PC-3 (cell line): ENCODE measurements at regions not wholly inside any gene's neighbourhood (a gene's known extent, or its start where the extent isn't known, plus 50 kb on each side); places are given as distances from the start of the nearest gene placed in this dataset.
"Not testable (repeated sequence)": the region's sequence is repeated elsewhere in the genome, so short reads cannot be mapped to it uniquely, and the experiment has no call there.

ENCODE experiments used
- ATAC-seq: fragments of 200-7000 bp; cut with Tn5 transposase; 2 replicates; pipeline ENCODE4 v1.9.1; 2020; ENCODE audit warnings: mild to moderate bottlenecking, moderate library complexity
- BruUV-seq: library from RNA; stranded (reverse); fragments of 400-500 nt; replicated peaks from 2 replicates; lab custom pipeline; 2021; lab: Mats Ljungman, UMichigan
- CTCF ChIA-PET: fragments of 300-600 bp; sonication (Branson Sonifier 250); formaldehyde crosslinking; loops from one replicate; lab custom pipeline; 2022; ENCODE audit warnings: antibody characterized with exemption; lab: Charles Lee
- POLR2A ChIA-PET: fragments of 300-600 bp; sonication (Branson Sonifier 250); formaldehyde crosslinking; loops from one replicate; lab custom pipeline; 2022; ENCODE audit warnings: antibody characterized with exemption; ENCODE audit not compliant: unreplicated experiment; lab: Charles Lee
- DNase-seq: peaks from one replicate; pipeline ENCODE4 v3.0.0-alpha.2; 2015
- H2AFZ ChIP-seq: fragments of 300-600 bp; sonication (generic); 2 replicates; pipeline ENCODE4 v1.6.0; 2016; ENCODE audit warnings: antibody characterized with exemption, low read length
- H3F3A ChIP-seq: fragments of 300-600 bp; sonication (generic); one replicate; pipeline ENCODE4 v1.6.0; 2017; ENCODE audit warnings: antibody characterized with exemption, low read length, control low read depth, mild to moderate bottlenecking; ENCODE audit not compliant: unreplicated experiment
- H3K27ac ChIP-seq: fragments of 300-600 bp; sonication (generic); 2 replicates; pipeline ENCODE4 v1.5.1; 2016; ENCODE audit warnings: mild to moderate bottlenecking, low read length
- H3K27me3 ChIP-seq: fragments of 300-600 bp; sonication (generic); 2 replicates; pipeline ENCODE4 v1.6.1; 2016; ENCODE audit warnings: low read length, mixed read lengths
- H3K36me3 ChIP-seq: fragments of 300-600 bp; sonication (generic); 2 replicates; pipeline ENCODE4 v1.6.1; 2016; ENCODE audit warnings: low read depth, mixed run types, low read length, mixed read lengths
- H3K4me1 ChIP-seq: fragments of 300-600 bp; sonication (generic); 2 replicates; pipeline ENCODE4 v1.5.1; 2016; ENCODE audit warnings: low read length; ENCODE audit not compliant: insufficient read depth
- H3K4me2 ChIP-seq: fragments of 300-600 bp; sonication (generic); 2 replicates; pipeline ENCODE4 v1.6.0; 2016; ENCODE audit warnings: low read length
- H3K4me3 ChIP-seq: fragments of 300-600 bp; sonication (generic); 2 replicates; pipeline ENCODE4 v1.5.1; 2016; ENCODE audit warnings: mild to moderate bottlenecking, low read length, mixed read lengths
- H3K79me2 ChIP-seq: fragments of 300-600 bp; sonication (generic); 2 replicates; pipeline ENCODE4 v1.6.1; 2017; ENCODE audit warnings: low read length, mixed read lengths
- H3K9ac ChIP-seq: fragments of 300-600 bp; sonication (generic); 2 replicates; pipeline ENCODE4 v1.6.0; 2016; ENCODE audit warnings: mild to moderate bottlenecking, low read length
- H3K9me2 ChIP-seq: fragments of 300-600 bp; sonication (generic); replicated peaks from 2 replicates; pipeline ENCODE4 v1.6.1; 2016; ENCODE audit warnings: mixed run types, low read length, mixed read lengths
- H3K9me3 ChIP-seq: fragments of 300-600 bp; sonication (generic); 2 replicates; pipeline ENCODE4 v1.6.1; 2016; ENCODE audit warnings: low read length, mixed read lengths
- H4K20me1 ChIP-seq: fragments of 300-600 bp; sonication (generic); 2 replicates; pipeline ENCODE4 v1.6.1; 2016; ENCODE audit warnings: low read length, mixed read lengths
- EZH2 ChIP-seq: fragments of 300-600 bp; sonication (generic); IDR thresholded peaks from one replicate; pipeline ENCODE4 v1.6.1; 2017; ENCODE audit warnings: antibody characterized with exemption, mild to moderate bottlenecking, low read length; ENCODE audit not compliant: unreplicated experiment
- EZH2phosphoT487 ChIP-seq: fragments of 300-600 bp; sonication (generic); IDR thresholded peaks from 2 replicates; pipeline ENCODE4 v1.6.1; 2018; ENCODE audit warnings: mild to moderate bottlenecking, antibody characterized with exemption, low read length, borderline replicate concordance
- intact Hi-C: fragments of 100-400 bp; cut with micrococcal nuclease; formaldehyde crosslinking; loops from 2 replicates; pipeline ENCODE4 v1.9.0; 2023
- TF ChIP-seq, protein P1 (sequence below): fragments of 300-600 bp; sonication (generic); conservative IDR thresholded peaks from 2 replicates; pipeline ENCODE4 v1.5.1; 2017; ENCODE audit warnings: antibody characterized with exemption, low read depth, mild to moderate bottlenecking, low read length

DNA sequence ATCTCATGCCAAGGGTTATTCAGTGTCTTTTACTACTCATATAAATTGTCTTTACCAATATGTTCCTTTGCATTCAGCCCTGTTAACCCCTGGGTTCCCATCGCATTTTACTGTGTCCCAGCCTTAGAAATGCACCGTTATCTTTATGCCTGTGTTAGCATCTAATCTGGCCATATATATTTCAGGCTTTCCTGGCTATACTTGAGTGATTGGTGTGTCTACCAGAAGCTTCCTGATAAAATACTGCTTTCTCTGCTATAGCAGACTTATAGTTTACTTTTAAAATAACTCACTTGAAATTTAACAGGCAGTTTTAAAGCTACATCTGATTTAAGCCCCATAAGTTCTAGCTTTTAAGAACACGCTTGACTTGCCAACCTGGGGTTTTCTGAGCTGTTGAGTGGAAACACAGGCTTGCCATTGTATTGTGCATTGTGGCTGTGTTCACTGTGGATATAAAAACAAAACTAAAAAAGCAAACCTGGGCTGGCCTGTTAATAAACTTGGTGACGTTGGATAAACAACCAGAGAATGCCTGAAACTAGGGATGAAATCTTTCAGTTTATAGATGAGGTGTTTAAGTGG lies 185.3 kb upstream of the TAPT1 start:
- no peaks in the 10 kb centered on the region for H3F3A ChIP-seq
- ATAC-seq (no peak), DNase-seq (no peak)
- no peaks in the 10 kb centered on the region for H3K9me3 ChIP-seq
- H3K9ac ChIP-seq: no peak overlapping the region
- H3K4me2 ChIP-seq: no peak overlapping the region
- TF ChIP-seq, protein P1, sequence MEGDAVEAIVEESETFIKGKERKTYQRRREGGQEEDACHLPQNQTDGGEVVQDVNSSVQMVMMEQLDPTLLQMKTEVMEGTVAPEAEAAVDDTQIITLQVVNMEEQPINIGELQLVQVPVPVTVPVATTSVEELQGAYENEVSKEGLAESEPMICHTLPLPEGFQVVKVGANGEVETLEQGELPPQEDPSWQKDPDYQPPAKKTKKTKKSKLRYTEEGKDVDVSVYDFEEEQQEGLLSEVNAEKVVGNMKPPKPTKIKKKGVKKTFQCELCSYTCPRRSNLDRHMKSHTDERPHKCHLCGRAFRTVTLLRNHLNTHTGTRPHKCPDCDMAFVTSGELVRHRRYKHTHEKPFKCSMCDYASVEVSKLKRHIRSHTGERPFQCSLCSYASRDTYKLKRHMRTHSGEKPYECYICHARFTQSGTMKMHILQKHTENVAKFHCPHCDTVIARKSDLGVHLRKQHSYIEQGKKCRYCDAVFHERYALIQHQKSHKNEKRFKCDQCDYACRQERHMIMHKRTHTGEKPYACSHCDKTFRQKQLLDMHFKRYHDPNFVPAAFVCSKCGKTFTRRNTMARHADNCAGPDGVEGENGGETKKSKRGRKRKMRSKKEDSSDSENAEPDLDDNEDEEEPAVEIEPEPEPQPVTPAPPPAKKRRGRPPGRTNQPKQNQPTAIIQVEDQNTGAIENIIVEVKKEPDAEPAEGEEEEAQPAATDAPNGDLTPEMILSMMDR: no peak
- TF ChIP-seq EZH2 (no peak), EZH2phosphoT487 (no peak)
- H3K79me2 ChIP-seq: no peaks in the 10 kb centered on the region
- H3K9me2 ChIP-seq: no peaks in the 10 kb centered on the region
- ChIA-PET POLR2A (no interaction called here), CTCF (no interaction called here)
- BruUV-seq: no TSS peak
- H4K20me1 ChIP-seq: no peaks in the 10 kb centered on the region
- H3K36me3 ChIP-seq: no peaks in the 10 kb centered on the region
- intact Hi-C loops: no loop called here
- H3K4me1 ChIP-seq: no peaks in the 10 kb centered on the region
- H3K27ac ChIP-seq: no peak overlapping the region
- no peaks in the 10 kb centered on the region for H3K27me3 ChIP-seq
- no peak overlapping the region for H3K4me3 ChIP-seq
- no peak overlapping the region for H2AFZ ChIP-seq

DNA sequence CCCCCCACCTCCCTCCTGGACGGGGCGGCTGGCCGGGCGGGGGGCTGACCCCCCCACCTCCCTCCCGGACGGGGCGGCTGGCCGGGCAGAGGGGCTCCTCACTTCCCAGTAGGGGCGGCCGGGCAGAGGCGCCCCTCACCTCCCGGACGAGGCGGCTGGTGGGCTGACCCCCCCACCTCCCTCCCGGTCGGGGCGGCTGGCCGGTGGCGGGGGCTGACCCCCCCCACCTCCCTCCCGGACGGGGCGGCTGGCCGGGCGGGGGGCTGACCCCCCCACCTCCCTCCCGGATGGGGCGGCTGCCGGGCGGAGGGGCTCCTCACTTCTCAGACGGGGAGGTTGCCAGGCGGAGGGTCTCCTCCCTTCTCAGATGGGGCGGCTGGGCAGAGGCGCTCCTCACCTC lies 166.9 kb upstream of the TAPT1 start:
- H3K4me3 ChIP-seq, DNase-seq, H3F3A ChIP-seq, H3K27me3 ChIP-seq, POLR2A ChIA-PET, H4K20me1 ChIP-seq, BruUV-seq, H3K9me2 ChIP-seq, H3K27ac ChIP-seq, H2AFZ ChIP-seq, H3K9me3 ChIP-seq, intact Hi-C loops, CTCF ChIA-PET, H3K79me2 ChIP-seq, H3K4me1 ChIP-seq, H3K36me3 ChIP-seq, H3K4me2 ChIP-seq, H3K9ac ChIP-seq, ATAC-seq: not testable (repeated sequence)

DNA sequence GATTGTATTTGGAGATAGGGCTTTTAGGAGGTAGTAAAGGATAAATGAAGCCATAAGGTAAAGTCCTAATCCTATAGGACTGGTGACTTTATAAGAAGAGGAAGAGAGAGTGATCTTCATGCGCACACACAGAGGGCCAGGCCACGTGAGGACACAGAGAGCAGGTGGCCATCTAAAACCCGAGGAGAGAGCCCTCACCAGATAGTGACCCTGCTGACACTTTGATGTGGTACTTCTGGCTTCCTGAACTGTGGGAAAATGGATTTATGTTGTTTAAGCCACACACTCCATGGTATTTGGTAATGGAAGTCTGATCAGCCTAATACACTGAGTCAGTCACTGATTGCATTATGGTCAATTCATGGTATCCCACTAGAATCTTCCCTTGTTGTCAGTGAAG lies 164.9 kb upstream of the TAPT1 start:
- no peaks in the 10 kb centered on the region for H4K20me1 ChIP-seq
- no peak overlapping the region for H3K27ac ChIP-seq
- H3K9me2 ChIP-seq: no peaks in the 10 kb centered on the region
- intact Hi-C loops: no loop called here
- no TSS peak for BruUV-seq
- DNase-seq (no peak), ATAC-seq (no peak)
- H3K4me3 ChIP-seq: no peak overlapping the region
- POLR2A ChIA-PET: no interaction called here
- H3K79me2 ChIP-seq: no peaks in the 10 kb centered on the region
- H3K4me2 ChIP-seq: no peak overlapping the region
- no peaks in the 10 kb centered on the region for H3K9me3 ChIP-seq
- no peaks in the 10 kb centered on the region for H3K27me3 ChIP-seq
- no peak overlapping the region for H3K9ac ChIP-seq
- H3K36me3 ChIP-seq: no peaks in the 10 kb centered on the region
- H3K4me1 ChIP-seq: no peaks in the 10 kb centered on the region
- no peak overlapping the region for H2AFZ ChIP-seq
- no peak for TF ChIP-seq EZH2
- TF ChIP-seq, protein P1: no peak
- no peak for TF ChIP-seq EZH2phosphoT487
- CTCF ChIA-PET: no interaction called here
- H3F3A ChIP-seq: no peaks in the 10 kb centered on the region
